G401.6 (cell line): ENCODE measurements at regions not wholly inside any gene's neighbourhood (a gene's known extent, or its start where the extent isn't known, plus 50 kb on each side); places are given as distances from the start of the nearest gene placed in this dataset.
A peak's percentile ranks its signal among the peaks of the same experiment; 100 is the strongest.

Source experiments
- FAIRE-seq: peaks from 2 replicates; lab custom pipeline; 2012; peaks lifted over from hg19 to GRCh38; lab: Jason Lieb, UNC

GRCh38 chr15:62708470-62708869, 334.1 kb upstream of the TPM1 start:
- FAIRE-seq, result no peak

- no peak for FAIRE-seq
These were observed 333.3 kb upstream of the TPM1 start for GRCh38 chr15:62709261-62709660.

GRCh38 chr15:62711691-62712454, 330.7 kb upstream of the TPM1 start:
- no peak for FAIRE-seq

GRCh38 chr15:62712455-62712839, 330.1 kb upstream of the TPM1 start:
- FAIRE-seq, result no peak

- FAIRE-seq, result no peak
These were observed 326.6 kb upstream of the TPM1 start for GRCh38 chr15:62715946-62716345.

GRCh38 chr15:62717496-62717895, 325.1 kb upstream of the TPM1 start:
- no peak for FAIRE-seq

GRCh38 chr15:62719316-62719715, 323.2 kb upstream of the TPM1 start:
- FAIRE-seq, result no peak

- FAIRE-seq, result no peak
These were observed 320.3 kb upstream of the TPM1 start for GRCh38 chr15:62722237-62722636.

- no peak for FAIRE-seq
These were observed 316.1 kb upstream of the TPM1 start for GRCh38 chr15:62726461-62726860.

GRCh38 chr15:62727501-62727900, 315.0 kb upstream of the TPM1 start:
- no peak for FAIRE-seq

GRCh38 chr15:62730825-62731224, 311.7 kb upstream of the TPM1 start:
- no peak for FAIRE-seq

GRCh38 chr15:62732078-62732477, 310.5 kb upstream of the TPM1 start:
- FAIRE-seq, result no peak

GRCh38 chr15:62734706-62735105, 307.8 kb upstream of the TPM1 start:
- FAIRE-seq, result no peak

GRCh38 chr15:62736756-62737155, 305.8 kb upstream of the TPM1 start:
- FAIRE-seq, result no peak

- no peak for FAIRE-seq
These were observed 305.0 kb upstream of the TPM1 start for GRCh38 chr15:62737551-62737950.

GRCh38 chr15:62739082-62739481, 303.5 kb upstream of the TPM1 start:
- FAIRE-seq, result no peak

- no peak for FAIRE-seq
These were observed 303.0 kb upstream of the TPM1 start for GRCh38 chr15:62739507-62739906.

- no peak for FAIRE-seq
These were observed 302.2 kb upstream of the TPM1 start for GRCh38 chr15:62740141-62741004.

- FAIRE-seq, result no peak
These were observed 301.4 kb upstream of the TPM1 start for GRCh38 chr15:62741106-62741505.

- FAIRE-seq, result peak; percentile 84
These were observed 300.0 kb upstream of the TPM1 start for GRCh38 chr15:62742409-62743171.

GRCh38 chr15:62745621-62746225, 296.8 kb upstream of the TPM1 start:
- no peak for FAIRE-seq

- no peak for FAIRE-seq
These were observed 294.4 kb upstream of the TPM1 start for GRCh38 chr15:62748196-62748595.
